Cardiac fibroblast (primary cell): ENCODE measurements at regions not wholly inside any gene's neighbourhood (a gene's known extent, or its start where the extent isn't known, plus 50 kb on each side); places are given as distances from the start of the nearest gene placed in this dataset.
A peak's percentile ranks its signal among the peaks of the same experiment; 100 is the strongest.

ENCODE experiments used
- DNase-seq, 2 donors: peaks; one replicate each; pipeline versions ENCODE4 v3.0.0 to v3.0.0-alpha.2; 2010; ENCODE audit warnings: low read depth in 2 of 2
- H3K4me3 ChIP-seq, 2 donors: replicated peaks in 1 of 2; 1 replicate in 1 of 2; 2 replicates in 1 of 2; pipeline ENCODE4 v1.5.1; 2011; ENCODE audit warnings: low read depth in 2 of 2, low read length in 2 of 2, mild to moderate bottlenecking in 2 of 2, moderate library complexity in 1 of 2
- TF ChIP-seq, protein P1 (sequence below): IDR thresholded peaks from one replicate; pipeline ENCODE4 v1.5.1; 2011; ENCODE audit warnings: low read depth, mild to moderate bottlenecking, low read length, inconsistent platforms

DNA sequence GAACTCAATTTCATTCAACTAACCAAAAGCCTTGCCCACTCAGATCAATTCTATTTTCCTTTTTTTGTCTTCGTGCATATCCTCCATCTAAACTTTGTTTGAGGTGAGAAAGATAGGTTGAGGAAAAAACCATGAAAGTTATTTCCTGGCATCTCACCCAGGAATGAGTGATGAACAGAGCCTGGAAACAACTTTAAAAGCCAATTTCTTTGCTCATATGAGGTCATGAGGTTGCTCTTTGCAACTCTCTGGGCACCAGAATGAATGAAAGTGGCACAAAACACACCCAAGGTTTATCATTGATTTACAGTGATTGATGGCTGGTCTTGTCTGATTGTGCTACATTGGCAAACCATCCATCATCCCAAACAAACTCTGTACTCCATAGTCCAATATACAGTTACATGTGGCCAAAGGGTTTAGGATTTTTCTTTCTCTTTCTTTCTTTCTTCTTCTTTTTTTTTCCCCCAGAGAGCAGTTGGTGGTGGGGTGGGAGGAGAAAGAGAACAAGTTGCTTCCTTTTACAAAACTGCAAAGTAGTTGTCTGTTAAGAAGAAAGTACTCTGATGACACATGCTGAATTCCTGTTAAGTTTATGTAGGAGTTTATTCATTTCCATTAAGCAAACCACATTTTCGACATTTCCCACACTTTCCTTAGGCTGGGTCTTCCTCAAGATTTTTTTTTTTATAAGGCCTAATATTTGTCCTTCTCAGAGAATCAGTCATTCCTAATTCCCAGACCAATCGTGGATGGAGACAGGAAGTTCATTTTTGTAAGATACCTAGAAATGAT, 575.9 kb upstream of the ZEB2 start:
- TF ChIP-seq, protein P1, sequence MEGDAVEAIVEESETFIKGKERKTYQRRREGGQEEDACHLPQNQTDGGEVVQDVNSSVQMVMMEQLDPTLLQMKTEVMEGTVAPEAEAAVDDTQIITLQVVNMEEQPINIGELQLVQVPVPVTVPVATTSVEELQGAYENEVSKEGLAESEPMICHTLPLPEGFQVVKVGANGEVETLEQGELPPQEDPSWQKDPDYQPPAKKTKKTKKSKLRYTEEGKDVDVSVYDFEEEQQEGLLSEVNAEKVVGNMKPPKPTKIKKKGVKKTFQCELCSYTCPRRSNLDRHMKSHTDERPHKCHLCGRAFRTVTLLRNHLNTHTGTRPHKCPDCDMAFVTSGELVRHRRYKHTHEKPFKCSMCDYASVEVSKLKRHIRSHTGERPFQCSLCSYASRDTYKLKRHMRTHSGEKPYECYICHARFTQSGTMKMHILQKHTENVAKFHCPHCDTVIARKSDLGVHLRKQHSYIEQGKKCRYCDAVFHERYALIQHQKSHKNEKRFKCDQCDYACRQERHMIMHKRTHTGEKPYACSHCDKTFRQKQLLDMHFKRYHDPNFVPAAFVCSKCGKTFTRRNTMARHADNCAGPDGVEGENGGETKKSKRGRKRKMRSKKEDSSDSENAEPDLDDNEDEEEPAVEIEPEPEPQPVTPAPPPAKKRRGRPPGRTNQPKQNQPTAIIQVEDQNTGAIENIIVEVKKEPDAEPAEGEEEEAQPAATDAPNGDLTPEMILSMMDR = no peak
- no peak overlapping the region for H3K4me3 ChIP-seq
- DNase-seq = peak; percentile 61 to 76

DNA sequence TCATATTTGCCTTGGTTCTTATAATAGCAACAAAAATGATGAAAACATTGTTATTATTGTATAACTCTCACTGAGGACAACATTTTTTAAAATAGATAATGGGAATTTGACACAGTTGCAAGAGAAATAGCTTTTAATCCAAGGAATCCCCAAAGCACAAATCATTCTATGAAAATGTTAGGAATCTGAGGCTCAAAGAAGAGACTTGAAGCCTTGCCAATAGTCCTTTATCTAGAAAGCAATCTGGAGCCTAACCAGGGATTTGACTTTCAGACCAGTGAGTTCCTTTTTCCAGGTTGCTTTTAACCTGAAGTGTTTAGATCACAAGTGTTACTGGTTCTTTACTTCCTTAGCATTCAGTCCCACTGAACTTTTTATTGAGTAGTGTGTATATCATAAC, 574.5 kb upstream of the ZEB2 start:
- peak; percentile 27 to 30 for DNase-seq
- TF ChIP-seq, protein P1 = no peak
- H3K4me3 ChIP-seq = no peak overlapping the region

DNA sequence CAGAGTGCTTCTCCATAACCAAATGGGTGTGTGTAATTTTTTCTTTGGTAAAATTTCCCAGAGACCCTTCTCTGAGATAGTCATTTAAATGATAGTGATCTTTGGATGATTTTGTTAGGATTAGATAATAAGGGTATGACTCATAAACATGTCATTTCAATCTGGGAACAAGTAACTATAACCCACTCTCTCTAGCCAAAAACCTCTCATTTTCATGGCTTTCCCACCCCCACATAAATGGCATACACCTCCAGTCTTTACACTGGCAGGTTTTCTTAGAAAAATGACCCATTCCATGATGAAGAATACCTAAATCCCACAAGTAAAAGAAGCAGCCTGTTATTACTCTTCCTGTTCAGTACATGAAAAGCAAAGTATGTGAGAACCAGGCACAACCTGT, 572.0 kb upstream of the ZEB2 start:
- TF ChIP-seq, protein P1 = no peak
- no peak overlapping the region for H3K4me3 ChIP-seq
- no peak for DNase-seq

DNA sequence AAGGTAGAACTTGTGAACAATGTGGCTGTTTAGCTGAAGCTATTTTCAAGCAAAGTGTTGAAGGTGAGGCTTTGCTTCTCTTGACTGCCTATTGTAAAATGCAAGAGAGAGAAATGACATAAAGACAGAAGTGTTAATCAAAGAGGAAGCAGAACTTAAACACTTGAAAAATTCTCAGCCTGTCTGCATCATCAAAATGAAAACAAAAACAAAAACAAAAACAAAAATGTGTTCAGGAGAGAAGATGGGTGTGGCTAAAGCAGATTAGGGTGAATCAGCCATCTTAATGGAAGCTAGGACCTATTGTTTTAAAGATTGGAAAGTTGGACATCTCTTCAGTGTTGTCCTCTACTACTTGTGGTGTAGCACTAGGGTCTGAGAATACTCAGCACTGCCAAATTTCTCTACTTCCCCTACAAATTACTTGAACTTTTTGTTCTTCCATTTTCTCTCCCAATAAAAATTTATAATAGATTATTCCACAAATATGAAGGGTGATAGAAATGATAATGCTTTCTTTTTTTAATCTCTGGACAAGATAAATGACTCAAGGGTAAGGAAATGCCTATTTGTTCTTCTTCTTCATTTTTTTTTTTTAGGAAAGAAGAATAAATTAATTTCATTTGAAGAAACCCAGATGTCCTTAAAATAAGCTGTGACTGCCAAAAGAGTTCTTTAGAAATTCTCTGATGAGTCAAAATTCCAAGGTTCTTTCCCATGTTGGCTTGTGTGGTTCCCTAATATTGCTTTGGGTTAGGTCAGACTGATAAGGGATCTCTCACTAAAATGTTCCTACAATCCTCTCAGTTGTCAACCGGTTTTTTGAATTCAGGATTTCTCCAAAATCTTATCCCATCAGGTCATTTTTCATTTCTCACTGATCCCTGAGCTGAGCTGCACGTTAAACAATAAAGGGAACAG, 571.2 kb upstream of the ZEB2 start:
- DNase-seq = peak; percentile 60 to 64
- TF ChIP-seq, protein P1 = no peak
- H3K4me3 ChIP-seq = no peak overlapping the region

DNA sequence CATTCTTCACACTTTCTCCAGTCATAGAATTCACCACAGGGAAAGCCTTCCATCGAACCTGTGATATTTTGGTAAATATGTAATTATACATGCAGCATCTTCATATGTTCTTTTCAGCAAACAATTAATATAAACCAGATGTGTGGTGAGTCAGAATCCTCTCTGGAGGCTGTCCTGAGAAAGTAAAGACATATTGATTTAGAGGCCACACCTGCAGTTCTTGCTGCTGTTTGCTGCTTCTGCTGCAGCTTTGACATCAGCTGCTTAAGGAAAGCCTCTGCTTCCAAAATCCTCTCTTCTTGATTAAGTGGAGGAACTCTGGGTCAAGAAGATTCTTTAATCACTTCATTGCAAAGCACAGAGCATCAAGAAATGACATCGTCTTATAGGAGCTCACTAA, 568.8 kb upstream of the ZEB2 start:
- peak in 1 of 2 donors; percentile 44 for DNase-seq
- TF ChIP-seq, protein P1 = no peak
- no peak overlapping the region for H3K4me3 ChIP-seq

DNA sequence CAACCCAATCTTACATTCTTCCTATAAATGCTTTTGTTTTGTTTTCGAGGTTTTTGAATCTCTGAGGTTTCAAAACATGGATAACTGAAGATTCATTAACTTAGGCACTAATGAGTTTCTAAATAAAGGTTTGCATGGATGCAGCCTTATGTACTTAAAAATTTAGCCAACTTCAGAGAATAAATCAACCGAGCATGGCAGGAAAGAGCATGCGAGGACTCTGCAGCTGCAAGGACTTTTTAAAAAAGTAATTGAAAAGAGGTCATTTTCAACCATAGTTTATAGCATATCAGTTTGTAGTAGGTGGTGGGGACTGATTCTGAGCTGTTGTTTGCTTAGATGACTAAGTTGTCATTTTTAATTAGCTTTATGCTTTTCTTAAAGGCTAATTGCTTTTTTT, 567.0 kb upstream of the ZEB2 start:
- TF ChIP-seq, protein P1 = no peak
- no peak overlapping the region for H3K4me3 ChIP-seq
- no peak for DNase-seq
